H1 (cell line): ENCODE measurements at regions not wholly inside any gene's neighbourhood (a gene's known extent, or its start where the extent isn't known, plus 50 kb on each side); places are given as distances from the start of the nearest gene placed in this dataset.

Experiments used
- SUZ12 ChIP-seq: fragments of 200-600 bp; sonication (generic); IDR thresholded peaks from 2 replicates; pipeline ENCODE4 v1.6.1; 2012; ENCODE audit warnings: mild to moderate bottlenecking, inconsistent platforms, low read length, moderate library complexity, mixed read lengths

- no peak for TF ChIP-seq SUZ12
These were observed 114.7 kb upstream of the TNP1 start (continued) for GRCh38 chr2:216974321-216975302.
